Endothelial cell of umbilical vein (primary cell): ENCODE measurements at regions not wholly inside any gene's neighbourhood (a gene's known extent, or its start where the extent isn't known, plus 50 kb on each side); places are given as distances from the start of the nearest gene placed in this dataset.

ENCODE experiments used
- BruUV-seq: library from RNA; stranded (reverse); fragments of 400-500 nt; replicated peaks from 2 replicates; lab custom pipeline; 2021; lab: Mats Ljungman, UMichigan
- CTCF ChIA-PET: fragments of 300-600, 350-600 bp; sonication (Branson Sonifier 250); formaldehyde crosslinking; loops from one replicate; lab custom pipeline; 2021; ENCODE audit warnings: antibody characterized with exemption, inconsistent platforms; lab: Charles Lee
- POLR2A ChIA-PET: fragments of 300-600, 350-600 bp; sonication (Branson Sonifier 250); formaldehyde crosslinking; loops from one replicate; lab custom pipeline; 2021; ENCODE audit warnings: antibody characterized with exemption, inconsistent platforms; lab: Charles Lee
- DNase-seq: peaks from one replicate; pipeline ENCODE4 v3.0.0-alpha.2; 2011; ENCODE audit warnings: low read depth, low spot score
- FAIRE-seq: peaks from 2 replicates; lab custom pipeline; 2011; peaks lifted over from hg19 to GRCh38; lab: Jason Lieb, UNC
- H2AFZ ChIP-seq: 2 replicates; pipeline ENCODE4 v1.6.0; 2012; ENCODE audit warnings: low read depth, low read length, control low read depth, inconsistent platforms
- H3K27ac ChIP-seq: 2 replicates; pipeline ENCODE4 v1.5.1; 2011; ENCODE audit warnings: low read depth, mild to moderate bottlenecking, control low read depth, low read length, moderate library complexity; ENCODE audit not compliant: insufficient read depth
- H3K27me3 ChIP-seq, 2 experiments: 2 replicates each; pipeline versions ENCODE4 v1.6.0 to v1.6.1; 2011; ENCODE audit warnings: low read length in 2 of 2, mixed read lengths in 1 of 2; ENCODE audit not compliant: control insufficient read depth in 2 of 2, insufficient read depth in 2 of 2
- H3K36me3 ChIP-seq, 2 experiments: 2 replicates in 1 of 2; 3 replicates in 1 of 2; pipeline ENCODE4 v1.5.1; 2011; ENCODE audit warnings: low read length in 2 of 2, mild to moderate bottlenecking in 1 of 2, moderate library complexity in 1 of 2; ENCODE audit not compliant: control insufficient read depth in 2 of 2, insufficient read depth in 2 of 2; ENCODE audit errors: extremely low read depth in 1 of 2
- H3K4me1 ChIP-seq: 3 replicates; pipeline ENCODE4 v1.5.1; 2011; ENCODE audit warnings: mild to moderate bottlenecking, low read length; ENCODE audit not compliant: control insufficient read depth, insufficient read depth; ENCODE audit errors: extremely low read depth
- H3K4me2 ChIP-seq: 2 replicates; pipeline ENCODE4 v1.6.1; 2011; ENCODE audit warnings: low read length, control low read depth, mixed read lengths; ENCODE audit not compliant: insufficient read depth
- H3K4me3 ChIP-seq, 3 experiments: fragments of 200-600 bp in 1 of 3; sonication (generic), shearing (Covaris generic) in 1 of 3; replicated peaks in 1 of 3; 2 replicates each; pipeline ENCODE4 v1.5.1; 2011 to 2016; ENCODE audit warnings: control low read depth in 3 of 3, low read length in 3 of 3, mild to moderate bottlenecking in 2 of 3, inconsistent platforms in 1 of 3, low read depth in 1 of 3, moderate library complexity in 1 of 3; ENCODE audit not compliant: insufficient read depth in 1 of 3
- H3K79me2 ChIP-seq: 2 replicates; pipeline ENCODE4 v1.6.0; 2012; ENCODE audit warnings: low read length, inconsistent platforms; ENCODE audit not compliant: control insufficient read depth, insufficient read depth
- H3K9ac ChIP-seq: replicated peaks from 2 replicates; pipeline ENCODE3; 2011; ENCODE audit warnings: low read length, control low read depth; ENCODE audit not compliant: insufficient read depth; ENCODE audit errors: extremely low read depth
- H3K9me1 ChIP-seq: replicated peaks from 3 replicates; pipeline ENCODE4 v1.6.0; 2011; ENCODE audit warnings: mild to moderate bottlenecking, low read length; ENCODE audit not compliant: control insufficient read depth, insufficient read depth; ENCODE audit errors: extremely low read depth
- H3K9me3 ChIP-seq: replicated peaks from 2 replicates; pipeline ENCODE4 v1.5.1; 2012; ENCODE audit warnings: low read length, inconsistent platforms; ENCODE audit not compliant: control insufficient read depth, insufficient read depth
- H4K20me1 ChIP-seq: replicated peaks from 2 replicates; pipeline ENCODE3; 2011; ENCODE audit warnings: mild to moderate bottlenecking, low read length; ENCODE audit not compliant: control insufficient read depth, insufficient read depth; ENCODE audit errors: extremely low read depth
- EZH2 ChIP-seq: IDR thresholded peaks from 2 replicates; pipeline ENCODE4 v1.6.1; 2012; ENCODE audit warnings: borderline replicate concordance, low read depth, mild to moderate bottlenecking, moderate library complexity, low read length, inconsistent platforms; ENCODE audit not compliant: severe bottlenecking
- FOS ChIP-seq: IDR thresholded peaks from 2 replicates; pipeline ENCODE4 v1.6.1; 2011; ENCODE audit warnings: mild to moderate bottlenecking, low read length, moderate library complexity, borderline replicate concordance; ENCODE audit not compliant: insufficient read depth
- GATA2 ChIP-seq: IDR thresholded peaks from 2 replicates; pipeline ENCODE4 v1.7.0; 2011; ENCODE audit warnings: low read depth, mild to moderate bottlenecking, moderate library complexity, mixed read lengths, low read length; ENCODE audit not compliant: insufficient read length, insufficient read depth
- JUN ChIP-seq: IDR thresholded peaks from 2 replicates; pipeline ENCODE4 v1.6.1; 2011; ENCODE audit warnings: borderline replicate concordance, low read depth; ENCODE audit not compliant: insufficient read length, insufficient read depth
- MYC ChIP-seq: IDR thresholded peaks from one replicate; pipeline ENCODE4 v1.6.1; 2011; ENCODE audit warnings: mild to moderate bottlenecking, low read depth, low read length
- POLR2A ChIP-seq: IDR thresholded peaks from 2 replicates; pipeline ENCODE4 v1.6.1; 2012; ENCODE audit warnings: low read depth, mild to moderate bottlenecking, control low read depth, low read length
- POLR2AphosphoS5 ChIP-seq: IDR thresholded peaks from 2 replicates; pipeline ENCODE4 v1.6.1; 2012; ENCODE audit warnings: low read depth, mild to moderate bottlenecking, control low read depth, low read length, moderate library complexity; ENCODE audit not compliant: insufficient read depth
- dilution Hi-C: fragments of 300-500 bp; cut with MboI; formaldehyde crosslinking; loops from one replicate; pipeline ENCODE4 v1.15.0; 2019; ENCODE audit warnings: low sequenced_read_pairs; ENCODE audit not compliant: extremely low pct_ligation_motif_present
- intact Hi-C: fragments of 100-400 bp; cut with micrococcal nuclease; formaldehyde crosslinking; loops from one replicate; pipeline ENCODE4 v1.10.0; 2022
- TF ChIP-seq, protein P1 (sequence below): IDR thresholded peaks from 2 replicates; pipeline ENCODE4 v1.6.1; 2011; ENCODE audit not compliant: insufficient read depth, insufficient read length
- TF ChIP-seq, protein P2 (sequence below), 2 donors: IDR thresholded peaks; 1 replicate in 1 of 2; 2 replicates in 1 of 2; pipeline ENCODE4 v1.5.1; 2011; ENCODE audit warnings: low read length in 2 of 2, mild to moderate bottlenecking in 2 of 2, moderate library complexity in 2 of 2, control low read depth in 1 of 2, inconsistent platforms in 1 of 2, low read depth in 1 of 2; ENCODE audit not compliant: insufficient read depth in 1 of 2; ENCODE audit errors: extremely low read depth in 1 of 2

DNA sequence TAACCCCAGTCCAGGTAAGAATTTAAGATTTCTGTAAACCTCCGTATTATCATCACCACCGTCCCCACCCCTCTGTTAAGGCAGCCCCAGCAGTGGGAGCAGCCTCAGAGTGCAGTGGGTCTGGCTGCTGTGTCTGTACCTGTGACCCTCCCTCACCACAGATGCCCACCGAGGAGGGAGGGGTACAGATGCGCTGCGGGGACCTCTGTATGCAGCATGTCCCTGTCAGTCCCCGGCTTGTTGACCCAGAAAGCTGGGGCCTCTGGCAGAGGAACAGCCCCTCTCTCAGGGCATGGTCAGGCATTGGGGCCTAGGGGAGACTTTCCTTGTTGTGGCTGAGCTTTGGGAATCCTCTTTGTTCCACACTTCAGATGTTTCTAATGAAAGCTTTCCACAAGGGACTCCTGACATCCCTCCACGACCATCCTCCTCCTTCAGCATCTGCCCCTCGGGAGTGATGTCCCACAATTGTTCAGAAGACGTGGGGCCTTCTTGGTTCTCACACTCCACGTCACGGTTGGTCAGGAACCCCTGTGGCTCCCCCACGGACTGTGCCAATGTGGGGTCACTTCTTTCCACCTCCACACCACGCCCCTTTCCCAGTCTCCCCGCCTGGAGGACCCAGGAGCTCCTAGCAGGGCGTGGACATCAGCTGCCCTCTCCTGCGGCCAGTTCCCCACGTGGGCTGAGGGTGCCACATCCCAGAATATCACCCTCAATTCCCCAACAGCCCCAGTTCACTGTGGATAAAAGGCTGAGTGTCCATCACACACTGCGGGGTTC, 384.2 kb upstream of the MYT1L start:
- H3K4me3 ChIP-seq, result no peak overlapping the region
- no peaks in the 10 kb centered on the region for H3K9me1 ChIP-seq
- no peaks in the 10 kb centered on the region for H3K4me1 ChIP-seq
- no peaks in the 10 kb centered on the region for H3K27me3 ChIP-seq
- DNase-seq (no peak), FAIRE-seq (no peak)
- dilution Hi-C loops, result no loop called here
- no peaks in the 10 kb centered on the region for H3K79me2 ChIP-seq
- no peak overlapping the region for H3K9ac ChIP-seq
- no peak for TF ChIP-seq GATA2
- TF ChIP-seq MYC, result no peak
- TF ChIP-seq, protein P1, sequence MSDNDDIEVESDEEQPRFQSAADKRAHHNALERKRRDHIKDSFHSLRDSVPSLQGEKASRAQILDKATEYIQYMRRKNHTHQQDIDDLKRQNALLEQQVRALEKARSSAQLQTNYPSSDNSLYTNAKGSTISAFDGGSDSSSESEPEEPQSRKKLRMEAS, result no peak
- no peak for TF ChIP-seq EZH2
- no peak for TF ChIP-seq FOS
- TF ChIP-seq JUN, result no peak
- TF ChIP-seq POLR2AphosphoS5, result no peak
- CTCF ChIA-PET, result no interaction called here
- POLR2A ChIA-PET, result no interaction called here
- intact Hi-C loops, result no loop called here
- peaks cover 7% of the 10 kb centered on the region for H3K9me3 ChIP-seq
- no peaks in the 10 kb centered on the region for H3K36me3 ChIP-seq
- no peak overlapping the region for H3K27ac ChIP-seq
- no TSS peak for BruUV-seq
- H4K20me1 ChIP-seq, result no peaks in the 10 kb centered on the region
- H2AFZ ChIP-seq, result no peak overlapping the region
- H3K4me2 ChIP-seq, result no peak overlapping the region

DNA sequence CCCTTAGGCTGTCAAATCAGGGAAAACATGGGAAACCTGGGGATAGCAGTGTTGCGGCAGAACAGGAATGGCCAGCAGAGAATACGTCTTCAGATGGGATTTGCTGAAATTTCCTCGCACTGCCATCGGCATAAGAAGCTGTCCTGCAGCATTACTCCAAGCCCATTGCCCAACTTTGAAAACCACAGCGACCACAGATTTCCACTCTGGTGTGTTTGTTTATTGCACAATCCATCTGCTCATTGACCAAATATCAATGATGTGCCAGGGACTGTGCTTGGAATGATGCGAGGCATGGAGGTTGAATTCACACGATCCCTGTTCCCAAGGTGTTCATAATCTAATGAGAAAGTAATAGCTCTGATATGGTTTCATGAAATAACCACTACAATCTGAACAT, 383.3 kb upstream of the MYT1L start:
- no peaks in the 10 kb centered on the region for H4K20me1 ChIP-seq
- BruUV-seq, result no TSS peak
- H2AFZ ChIP-seq, result no peak overlapping the region
- no peak for DNase-seq
- ChIA-PET CTCF (no interaction called here), POLR2A (no interaction called here)
- H3K4me1 ChIP-seq, result no peaks in the 10 kb centered on the region
- intact Hi-C loops, result no loop called here
- H3K9ac ChIP-seq, result no peak overlapping the region
- TF ChIP-seq, protein P2, sequence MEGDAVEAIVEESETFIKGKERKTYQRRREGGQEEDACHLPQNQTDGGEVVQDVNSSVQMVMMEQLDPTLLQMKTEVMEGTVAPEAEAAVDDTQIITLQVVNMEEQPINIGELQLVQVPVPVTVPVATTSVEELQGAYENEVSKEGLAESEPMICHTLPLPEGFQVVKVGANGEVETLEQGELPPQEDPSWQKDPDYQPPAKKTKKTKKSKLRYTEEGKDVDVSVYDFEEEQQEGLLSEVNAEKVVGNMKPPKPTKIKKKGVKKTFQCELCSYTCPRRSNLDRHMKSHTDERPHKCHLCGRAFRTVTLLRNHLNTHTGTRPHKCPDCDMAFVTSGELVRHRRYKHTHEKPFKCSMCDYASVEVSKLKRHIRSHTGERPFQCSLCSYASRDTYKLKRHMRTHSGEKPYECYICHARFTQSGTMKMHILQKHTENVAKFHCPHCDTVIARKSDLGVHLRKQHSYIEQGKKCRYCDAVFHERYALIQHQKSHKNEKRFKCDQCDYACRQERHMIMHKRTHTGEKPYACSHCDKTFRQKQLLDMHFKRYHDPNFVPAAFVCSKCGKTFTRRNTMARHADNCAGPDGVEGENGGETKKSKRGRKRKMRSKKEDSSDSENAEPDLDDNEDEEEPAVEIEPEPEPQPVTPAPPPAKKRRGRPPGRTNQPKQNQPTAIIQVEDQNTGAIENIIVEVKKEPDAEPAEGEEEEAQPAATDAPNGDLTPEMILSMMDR (IDR thresholded peaks at IDR 0.05; ENCODE audit: extremely low read depth in 1 of 2, insufficient read depth in 1 of 2, low read depth in 1 of 2, low read length in 2 of 2), result no peak
- TF ChIP-seq JUN, result no peak
- TF ChIP-seq POLR2A, result no peak
- TF ChIP-seq, protein P1, result no peak
- no peaks in the 10 kb centered on the region for H3K36me3 ChIP-seq
- peaks cover 11% of the 10 kb centered on the region for H3K9me3 ChIP-seq
- H3K79me2 ChIP-seq, result no peaks in the 10 kb centered on the region
- H3K4me3 ChIP-seq, result no peak overlapping the region
- dilution Hi-C loops, result no loop called here
- FAIRE-seq, result no peak
- no peak overlapping the region for H3K4me2 ChIP-seq
- H3K9me1 ChIP-seq, result no peaks in the 10 kb centered on the region
- H3K27me3 ChIP-seq, result no peaks in the 10 kb centered on the region
- no peak overlapping the region for H3K27ac ChIP-seq
